ENCODE measurements at regions not wholly inside any gene's neighbourhood (a gene's known extent, or its start where the extent isn't known, plus 50 kb on each side); places are given as distances from the start of the nearest gene placed in this dataset.

DNA sequence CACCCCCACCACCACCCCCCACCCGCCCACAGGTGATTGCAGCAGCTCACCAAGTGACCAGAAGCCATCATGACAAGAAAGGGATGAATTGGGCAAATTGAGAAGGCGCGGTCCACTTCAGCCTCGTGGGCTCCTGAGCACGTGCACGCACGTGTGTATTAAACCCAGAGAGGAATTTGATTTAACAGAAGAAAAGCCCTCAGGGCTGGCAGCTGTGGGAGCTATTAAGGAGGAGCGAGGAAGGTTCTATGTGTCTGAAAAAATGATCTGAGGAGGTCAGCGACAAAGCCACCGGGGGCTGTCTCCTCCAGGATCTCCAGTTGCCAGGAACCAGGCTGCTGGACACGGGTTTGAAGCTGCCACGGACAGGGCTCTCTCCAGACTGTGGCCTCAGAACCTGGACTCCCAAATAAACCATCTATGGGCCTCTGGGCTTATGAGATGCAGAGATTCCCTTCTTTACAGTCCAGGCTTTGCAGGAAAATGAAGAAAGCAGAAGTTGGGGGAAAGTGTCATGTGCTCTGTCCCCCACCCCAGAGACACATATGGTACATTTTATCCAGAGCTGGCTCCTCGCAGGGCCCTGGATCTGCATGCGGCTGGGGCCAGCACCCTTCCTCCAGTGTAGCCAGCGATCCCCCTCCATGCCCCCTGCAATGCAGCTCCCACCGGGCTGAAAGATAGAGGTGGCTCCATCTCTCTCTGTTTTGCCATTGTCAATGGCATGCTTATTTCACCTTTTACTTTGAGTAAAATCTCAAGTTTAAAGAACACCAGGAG is 219.7 kb upstream of the RPL38 start:
- TF ChIP-seq, protein P1, sequence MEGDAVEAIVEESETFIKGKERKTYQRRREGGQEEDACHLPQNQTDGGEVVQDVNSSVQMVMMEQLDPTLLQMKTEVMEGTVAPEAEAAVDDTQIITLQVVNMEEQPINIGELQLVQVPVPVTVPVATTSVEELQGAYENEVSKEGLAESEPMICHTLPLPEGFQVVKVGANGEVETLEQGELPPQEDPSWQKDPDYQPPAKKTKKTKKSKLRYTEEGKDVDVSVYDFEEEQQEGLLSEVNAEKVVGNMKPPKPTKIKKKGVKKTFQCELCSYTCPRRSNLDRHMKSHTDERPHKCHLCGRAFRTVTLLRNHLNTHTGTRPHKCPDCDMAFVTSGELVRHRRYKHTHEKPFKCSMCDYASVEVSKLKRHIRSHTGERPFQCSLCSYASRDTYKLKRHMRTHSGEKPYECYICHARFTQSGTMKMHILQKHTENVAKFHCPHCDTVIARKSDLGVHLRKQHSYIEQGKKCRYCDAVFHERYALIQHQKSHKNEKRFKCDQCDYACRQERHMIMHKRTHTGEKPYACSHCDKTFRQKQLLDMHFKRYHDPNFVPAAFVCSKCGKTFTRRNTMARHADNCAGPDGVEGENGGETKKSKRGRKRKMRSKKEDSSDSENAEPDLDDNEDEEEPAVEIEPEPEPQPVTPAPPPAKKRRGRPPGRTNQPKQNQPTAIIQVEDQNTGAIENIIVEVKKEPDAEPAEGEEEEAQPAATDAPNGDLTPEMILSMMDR (IDR thresholded peaks at IDR 0.05; ENCODE audit: low read depth, low read length), result no peak
- no peak for TF ChIP-seq EZH2phosphoT487 (IDR thresholded peaks at IDR 0.05; ENCODE audit: low read depth)

All from OCI-LY3 (cell line).